Nephron (organoid): ENCODE measurements at regions not wholly inside any gene's neighbourhood (a gene's known extent, or its start where the extent isn't known, plus 50 kb on each side); places are given as distances from the start of the nearest gene placed in this dataset.
"Not testable (repeated sequence)": the region's sequence is repeated elsewhere in the genome, so short reads cannot be mapped to it uniquely, and the experiment has no call there.

Experiments used
- H3K27ac Mint-ChIP-seq, 3 experiments: 2 replicates each; pipeline ENCODE4 v1.8.0; 2020; ENCODE audit warnings: mixed read lengths in 3 of 3, mild to moderate bottlenecking in 2 of 3, moderate library complexity in 1 of 3
- H3K27me3 Mint-ChIP-seq: 2 replicates; pipeline ENCODE4 v1.8.0; 2021; ENCODE audit warnings: low read depth, mild to moderate bottlenecking, moderate library complexity, mixed read lengths
- H3K36me3 Mint-ChIP-seq: 2 replicates; pipeline ENCODE4 v1.8.0; 2020; ENCODE audit warnings: low read depth, mixed read lengths
- H3K4me1 Mint-ChIP-seq: 2 replicates; pipeline ENCODE4 v1.8.0; 2020; ENCODE audit warnings: mixed read lengths
- H3K4me3 Mint-ChIP-seq, 3 experiments: 2 replicates each; pipeline ENCODE4 v1.8.0; 2020; ENCODE audit warnings: mild to moderate bottlenecking in 3 of 3, mixed read lengths in 3 of 3, moderate library complexity in 2 of 3
- H3K9me3 Mint-ChIP-seq: 2 replicates; pipeline ENCODE4 v1.8.0; 2020; ENCODE audit warnings: mixed read lengths
- TF ChIP-seq, protein P1 (sequence below), 3 experiments: fragments of 200-600 bp; sonication (generic); IDR thresholded peaks; one replicate each; pipeline ENCODE4 v1.5.0; 2021; ENCODE audit warnings: antibody characterized with exemption in 3 of 3; ENCODE audit not compliant: unreplicated experiment in 3 of 3

DNA sequence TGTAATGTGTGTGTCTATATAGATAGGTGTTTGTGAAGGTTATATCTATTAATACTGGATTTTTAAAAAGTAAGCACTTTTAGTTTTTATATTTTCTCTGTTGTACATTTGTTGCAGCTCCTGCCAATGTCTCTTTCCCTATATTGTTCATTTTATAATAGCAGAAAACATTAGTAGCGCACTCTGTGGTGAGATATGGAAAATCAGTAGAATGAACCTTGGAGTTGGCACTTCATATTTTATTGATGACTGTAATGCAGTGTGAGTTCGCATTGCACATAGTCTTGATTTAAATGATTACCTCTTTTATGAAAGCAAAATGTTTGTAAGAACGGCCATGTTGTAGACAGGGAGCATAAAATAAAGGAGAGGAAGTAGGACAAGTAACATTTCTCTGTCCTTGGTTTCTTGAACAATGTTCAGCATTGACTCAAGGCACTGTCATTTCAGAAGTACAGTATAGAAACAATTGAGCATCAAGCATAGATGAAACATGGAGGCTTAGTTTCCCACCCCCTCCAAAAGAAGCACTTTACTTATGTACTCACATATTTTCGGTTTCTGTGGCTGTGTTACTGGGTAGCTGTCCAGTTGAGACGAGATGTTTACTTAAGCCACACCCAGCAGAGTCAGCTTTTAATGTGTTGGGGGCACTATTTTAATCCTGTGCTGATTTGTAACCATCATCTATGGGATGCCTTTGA is 74.0 kb downstream of the TANC2 start:
- H3K27ac Mint-ChIP-seq = peak overlapping the region; percentile 2 to 42 (median 35)
- peaks cover 33% of the 10 kb centered on the region for H3K4me1 Mint-ChIP-seq
- no peaks in the 10 kb centered on the region for H3K27me3 Mint-ChIP-seq
- TF ChIP-seq, protein P1, sequence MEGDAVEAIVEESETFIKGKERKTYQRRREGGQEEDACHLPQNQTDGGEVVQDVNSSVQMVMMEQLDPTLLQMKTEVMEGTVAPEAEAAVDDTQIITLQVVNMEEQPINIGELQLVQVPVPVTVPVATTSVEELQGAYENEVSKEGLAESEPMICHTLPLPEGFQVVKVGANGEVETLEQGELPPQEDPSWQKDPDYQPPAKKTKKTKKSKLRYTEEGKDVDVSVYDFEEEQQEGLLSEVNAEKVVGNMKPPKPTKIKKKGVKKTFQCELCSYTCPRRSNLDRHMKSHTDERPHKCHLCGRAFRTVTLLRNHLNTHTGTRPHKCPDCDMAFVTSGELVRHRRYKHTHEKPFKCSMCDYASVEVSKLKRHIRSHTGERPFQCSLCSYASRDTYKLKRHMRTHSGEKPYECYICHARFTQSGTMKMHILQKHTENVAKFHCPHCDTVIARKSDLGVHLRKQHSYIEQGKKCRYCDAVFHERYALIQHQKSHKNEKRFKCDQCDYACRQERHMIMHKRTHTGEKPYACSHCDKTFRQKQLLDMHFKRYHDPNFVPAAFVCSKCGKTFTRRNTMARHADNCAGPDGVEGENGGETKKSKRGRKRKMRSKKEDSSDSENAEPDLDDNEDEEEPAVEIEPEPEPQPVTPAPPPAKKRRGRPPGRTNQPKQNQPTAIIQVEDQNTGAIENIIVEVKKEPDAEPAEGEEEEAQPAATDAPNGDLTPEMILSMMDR (IDR thresholded peaks at IDR 0.05; ENCODE audit: unreplicated experiment in 3 of 3) = no peak
- H3K36me3 Mint-ChIP-seq = peaks cover 3% of the 10 kb centered on the region
- H3K4me3 Mint-ChIP-seq = peak overlapping the region in 1 of 3 experiments; percentile 12
- H3K9me3 Mint-ChIP-seq = no peaks in the 10 kb centered on the region

DNA sequence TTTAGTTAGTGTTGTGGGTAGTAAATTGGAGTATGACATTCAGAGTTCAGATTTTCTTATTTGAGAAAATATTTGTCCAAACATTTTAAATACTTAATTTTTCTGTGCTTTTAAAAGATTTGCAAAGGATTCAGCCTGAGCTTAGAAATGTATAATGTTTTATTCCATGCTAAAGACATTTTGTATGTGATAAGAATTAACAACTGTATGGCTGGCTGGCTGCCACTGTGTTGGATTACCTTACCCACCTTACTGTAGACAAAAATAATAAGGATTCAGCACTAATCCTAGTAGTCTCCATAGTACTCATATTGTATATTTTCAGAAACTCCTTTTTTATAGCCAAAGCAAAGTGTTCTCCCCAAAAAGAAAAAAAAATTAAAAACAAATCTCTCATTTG is 74.8 kb downstream of the TANC2 start:
- peak overlapping the region in 1 of 3 experiments; percentile 12 for H3K4me3 Mint-ChIP-seq
- peaks cover 2% of the 10 kb centered on the region for H3K36me3 Mint-ChIP-seq
- TF ChIP-seq, protein P1 (IDR thresholded peaks at IDR 0.05; ENCODE audit: unreplicated experiment in 3 of 3) = no peak
- no peaks in the 10 kb centered on the region for H3K27me3 Mint-ChIP-seq
- H3K27ac Mint-ChIP-seq = peak overlapping the region in 1 of 3 experiments; percentile 35
- H3K9me3 Mint-ChIP-seq = no peaks in the 10 kb centered on the region
- peaks cover 33% of the 10 kb centered on the region for H3K4me1 Mint-ChIP-seq

DNA sequence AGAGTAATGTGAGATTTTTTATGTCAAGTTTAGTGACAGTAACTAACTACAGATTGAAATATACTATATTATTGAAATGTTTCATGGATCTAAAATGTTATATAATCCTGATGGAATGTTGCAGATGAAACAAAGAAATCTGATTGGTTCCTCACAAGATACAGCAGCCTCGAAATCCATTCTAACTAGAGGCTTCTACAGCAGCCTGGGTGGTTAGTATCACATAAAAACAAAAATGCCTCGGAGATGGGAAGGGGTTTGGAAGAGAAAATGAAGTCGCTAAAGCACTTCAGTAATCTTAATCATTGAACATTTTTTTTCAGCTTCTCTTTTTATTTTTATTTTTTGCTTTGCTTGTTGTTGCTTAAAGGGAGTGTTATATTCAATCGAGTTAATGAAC is 75.2 kb downstream of the TANC2 start:
- Mint-ChIP-seq H3K4me3 (no peak overlapping the region), H3K27ac (peak overlapping the region in 1 of 3 experiments; percentile 30), H3K9me3 (no peaks in the 10 kb centered on the region), H3K4me1 (peaks cover 33% of the 10 kb centered on the region), H3K36me3 (no peaks in the 10 kb centered on the region), H3K27me3 (no peaks in the 10 kb centered on the region)
- TF ChIP-seq, protein P1 (IDR thresholded peaks at IDR 0.05; ENCODE audit: unreplicated experiment in 3 of 3) = no peak

DNA sequence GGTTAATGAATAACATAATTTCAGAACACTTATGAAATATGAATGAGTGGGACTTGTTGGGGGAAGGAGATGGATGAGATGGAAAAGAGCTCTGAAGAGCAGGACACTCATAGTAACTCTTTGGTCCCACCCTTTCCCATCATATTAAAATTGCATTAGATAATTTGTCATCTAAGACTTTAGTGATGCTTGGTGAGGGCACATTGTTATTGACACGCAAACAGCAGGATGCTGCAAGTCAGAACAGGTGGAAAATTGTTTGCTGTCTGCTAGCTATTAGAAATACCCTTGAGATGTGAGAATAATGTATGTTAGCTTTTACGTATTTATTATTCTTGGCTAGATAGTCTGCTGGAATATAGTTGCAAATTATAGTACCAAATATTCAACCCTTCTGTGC is 75.7 kb downstream of the TANC2 start:
- H3K27me3 Mint-ChIP-seq = no peaks in the 10 kb centered on the region
- no peaks in the 10 kb centered on the region for H3K9me3 Mint-ChIP-seq
- TF ChIP-seq, protein P1 (IDR thresholded peaks at IDR 0.05; ENCODE audit: unreplicated experiment in 3 of 3) = no peak
- H3K27ac Mint-ChIP-seq = peak overlapping the region in 1 of 3 experiments; percentile 30
- no peaks in the 10 kb centered on the region for H3K36me3 Mint-ChIP-seq
- H3K4me3 Mint-ChIP-seq = no peak overlapping the region
- H3K4me1 Mint-ChIP-seq = peaks cover 33% of the 10 kb centered on the region

DNA sequence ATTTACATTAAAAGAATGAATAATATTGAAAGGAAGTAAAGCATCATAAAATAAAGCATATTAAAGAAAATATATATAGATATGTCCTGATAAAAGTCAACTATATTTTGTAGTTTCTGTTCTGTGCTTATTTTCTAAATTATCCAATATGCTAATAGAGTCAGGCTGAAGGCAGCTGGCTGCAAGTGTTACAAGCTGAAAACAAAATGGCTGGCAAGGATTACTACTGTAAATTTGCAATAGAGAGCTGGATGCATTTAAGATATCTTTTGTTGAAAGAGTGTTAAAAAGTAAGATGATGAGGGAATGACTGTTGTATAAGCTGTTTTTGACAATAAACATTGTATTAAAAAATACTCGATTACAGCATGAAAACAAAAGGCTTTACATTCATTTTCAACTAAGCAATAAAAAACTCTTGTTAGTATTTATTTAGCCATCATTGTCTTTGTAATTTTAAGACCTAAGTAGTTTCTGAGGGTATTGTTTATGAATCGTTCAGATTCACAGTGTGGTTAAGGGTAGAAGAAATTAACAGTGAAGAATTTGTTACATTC is 76.3 kb downstream of the TANC2 start:
- Mint-ChIP-seq H3K9me3 (peaks cover 4% of the 10 kb centered on the region), H3K4me3 (no peak overlapping the region), H3K27me3 (no peaks in the 10 kb centered on the region), H3K4me1 (peaks cover 33% of the 10 kb centered on the region), H3K27ac (peak overlapping the region in 2 of 3 experiments; percentile 10 to 30), H3K36me3 (peaks cover 4% of the 10 kb centered on the region)
- TF ChIP-seq, protein P1 (IDR thresholded peaks at IDR 0.05; ENCODE audit: unreplicated experiment in 3 of 3) = no peak

DNA sequence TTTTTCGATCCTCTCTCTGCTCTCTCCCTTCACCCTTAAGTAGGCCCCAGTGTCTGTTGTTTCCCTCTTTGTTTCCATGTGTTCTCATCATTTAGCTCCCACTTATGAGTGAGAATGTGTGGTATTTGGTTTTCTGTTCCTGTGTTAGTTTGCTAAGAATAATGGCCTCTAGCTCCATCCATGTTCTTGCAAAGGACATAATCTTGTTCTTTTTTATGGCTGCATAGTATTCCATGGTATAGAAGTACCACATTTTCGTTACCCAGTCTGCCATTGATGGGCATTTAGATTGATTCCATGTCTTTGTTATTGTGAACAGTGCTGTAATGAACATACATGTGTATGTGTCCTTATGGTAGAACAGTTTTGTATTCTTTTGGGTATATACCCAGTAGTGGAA is 91.5 kb downstream of the TANC2 start:
- not testable (repeated sequence) for H3K27ac Mint-ChIP-seq, H3K27me3 Mint-ChIP-seq, H3K4me1 Mint-ChIP-seq, H3K4me3 Mint-ChIP-seq
- Mint-ChIP-seq H3K36me3 (peaks cover 17% of the 10 kb centered on the region), H3K9me3 (peaks cover 17% of the 10 kb centered on the region)
